H9 (cell line): ENCODE measurements at regions not wholly inside any gene's neighbourhood (a gene's known extent, or its start where the extent isn't known, plus 50 kb on each side); places are given as distances from the start of the nearest gene placed in this dataset.

ENCODE experiments used
- DNase-seq: peaks from one replicate; pipeline ENCODE4 v3.0.0-alpha.2; 2017
- H2AFZ ChIP-seq: one replicate; pipeline ENCODE4 v1.6.1; 2013; ENCODE audit warnings: mild to moderate bottlenecking, low read length, control low read depth, moderate library complexity
- H2AK5ac ChIP-seq: 2 replicates; pipeline ENCODE4 v1.6.1; 2013; ENCODE audit warnings: low read length, control low read depth, mixed read lengths; ENCODE audit not compliant: insufficient read length
- H2BK120ac ChIP-seq: one replicate; pipeline ENCODE4 v1.6.1; 2013; ENCODE audit warnings: low read depth, mild to moderate bottlenecking, low read length, control low read depth, inconsistent platforms; ENCODE audit not compliant: poor library complexity, severe bottlenecking
- H2BK12ac ChIP-seq: 2 replicates; pipeline ENCODE4 v1.6.1; 2013; ENCODE audit warnings: low read length, control low read depth, mixed read lengths, low read depth; ENCODE audit not compliant: insufficient read length
- H2BK15ac ChIP-seq: 2 replicates; pipeline ENCODE4 v1.6.1; 2013; ENCODE audit warnings: low read depth, low read length, control low read depth
- H2BK20ac ChIP-seq: one replicate; pipeline ENCODE4 v1.6.1; 2013; ENCODE audit warnings: low read depth, mild to moderate bottlenecking, low read length, control low read depth, inconsistent platforms; ENCODE audit not compliant: poor library complexity, severe bottlenecking
- H2BK5ac ChIP-seq: 2 replicates; pipeline ENCODE4 v1.6.1; 2013; ENCODE audit warnings: low read length, control low read depth, mixed read lengths; ENCODE audit not compliant: insufficient read length
- H3K14ac ChIP-seq: 2 replicates; pipeline ENCODE4 v1.6.1; 2013; ENCODE audit warnings: low read length, control low read depth; ENCODE audit not compliant: insufficient read depth
- H3K18ac ChIP-seq: 2 replicates; pipeline ENCODE4 v1.6.1; 2013; ENCODE audit warnings: low read depth, mild to moderate bottlenecking, mixed read lengths, low read length, control low read depth; ENCODE audit not compliant: insufficient read length
- H3K23ac ChIP-seq: 2 replicates; pipeline ENCODE4 v1.6.1; 2013; ENCODE audit warnings: low read length, control low read depth, mixed read lengths, low read depth; ENCODE audit not compliant: insufficient read length
- H3K23me2 ChIP-seq: 2 replicates; pipeline ENCODE4 v1.6.1; 2013; ENCODE audit warnings: low read depth, mild to moderate bottlenecking, mixed read lengths, low read length, control low read depth; ENCODE audit not compliant: insufficient read length, poor library complexity, severe bottlenecking
- H3K27ac ChIP-seq: 2 replicates; pipeline ENCODE4 v1.5.1; 2013; ENCODE audit warnings: low read length, control low read depth, mixed read lengths, low read depth; ENCODE audit not compliant: insufficient read length
- H3K27me3 ChIP-seq: 2 replicates; pipeline ENCODE4 v1.6.1; 2013; ENCODE audit warnings: low read length, control low read depth, inconsistent platforms; ENCODE audit not compliant: insufficient read depth
- H3K4ac ChIP-seq: 2 replicates; pipeline ENCODE4 v1.6.1; 2013; ENCODE audit warnings: low read depth, mild to moderate bottlenecking, control low read depth, inconsistent platforms, low read length, moderate library complexity
- H3K4me1 ChIP-seq: 2 replicates; pipeline ENCODE4 v1.6.1; 2013; ENCODE audit warnings: low read length, control low read depth, inconsistent platforms; ENCODE audit not compliant: insufficient read depth
- H3K4me2 ChIP-seq: 2 replicates; pipeline ENCODE4 v1.6.1; 2013; ENCODE audit warnings: low read length, control low read depth, mixed read lengths; ENCODE audit not compliant: insufficient read length, insufficient read depth
- H3K56ac ChIP-seq: 2 replicates; pipeline ENCODE4 v1.6.1; 2013; ENCODE audit warnings: low read depth, mild to moderate bottlenecking, mixed read lengths, low read length, control low read depth; ENCODE audit not compliant: insufficient read length
- H3K79me1 ChIP-seq: 2 replicates; pipeline ENCODE4 v1.6.1; 2013; ENCODE audit warnings: low read depth, mild to moderate bottlenecking, moderate library complexity, low read length, control low read depth, inconsistent platforms; ENCODE audit not compliant: insufficient read depth, poor library complexity, severe bottlenecking
- H3K79me2 ChIP-seq: 2 replicates; pipeline ENCODE4 v1.6.1; 2013; ENCODE audit warnings: low read length, control low read depth, inconsistent platforms; ENCODE audit not compliant: insufficient read depth
- H3K9ac ChIP-seq: 2 replicates; pipeline ENCODE4 v1.6.1; 2013; ENCODE audit warnings: low read length, control low read depth, mixed read lengths; ENCODE audit not compliant: insufficient read length; ENCODE audit errors: extremely low read depth
- H3K9me3 ChIP-seq: one replicate; pipeline ENCODE4 v1.6.1; 2013; ENCODE audit warnings: low read depth, low read length, inconsistent platforms; ENCODE audit not compliant: control insufficient read depth
- H3T11ph ChIP-seq: one replicate; pipeline ENCODE4 v1.6.1; 2013; ENCODE audit warnings: mild to moderate bottlenecking, low read length, control low read depth, inconsistent platforms
- H4K20me1 ChIP-seq: one replicate; pipeline ENCODE4 v1.6.1; 2013; ENCODE audit not compliant: control insufficient read depth, insufficient read length, insufficient read depth
- H4K5ac ChIP-seq: 2 replicates; pipeline ENCODE4 v1.6.1; 2013; ENCODE audit warnings: low read depth, mild to moderate bottlenecking, mixed read lengths, low read length, control low read depth; ENCODE audit not compliant: insufficient read length
- H4K8ac ChIP-seq: replicated peaks from 2 replicates; pipeline ENCODE4 v1.6.1; 2013; ENCODE audit warnings: low read length, control low read depth, mixed read lengths, low read depth; ENCODE audit not compliant: insufficient read length
- H4K91ac ChIP-seq: 2 replicates; pipeline ENCODE4 v1.6.1; 2013; ENCODE audit warnings: low read depth, mild to moderate bottlenecking, moderate library complexity, mixed read lengths, low read length, control low read depth; ENCODE audit not compliant: insufficient read length
- H3K27ac Mint-ChIP-seq, 3 experiments: 2 replicates in 2 of 3; 3 replicates in 1 of 3; pipeline ENCODE4 v1.8.0; 2020 to 2021; ENCODE audit warnings: mixed read lengths in 3 of 3, mild to moderate bottlenecking in 1 of 3, moderate library complexity in 1 of 3
- H3K27me3 Mint-ChIP-seq: 2 replicates; pipeline ENCODE4 v1.8.0; 2021; ENCODE audit warnings: low read depth, mild to moderate bottlenecking, moderate library complexity, mixed read lengths
- H3K36me3 Mint-ChIP-seq, 3 experiments: 2 replicates in 2 of 3; 3 replicates in 1 of 3; pipeline ENCODE4 v1.8.0; 2020 to 2021; ENCODE audit warnings: low read depth in 3 of 3, mixed read lengths in 3 of 3; ENCODE audit not compliant: insufficient read depth in 1 of 3
- H3K4me1 Mint-ChIP-seq, 2 experiments: 2 replicates each; pipeline ENCODE4 v1.8.0; 2020; ENCODE audit warnings: mixed read lengths in 2 of 2
- H3K4me3 Mint-ChIP-seq, 2 experiments: 2 replicates in 1 of 2; 3 replicates in 1 of 2; pipeline ENCODE4 v1.8.0; 2020 to 2021; ENCODE audit warnings: mild to moderate bottlenecking in 2 of 2, mixed read lengths in 2 of 2, moderate library complexity in 1 of 2
- H3K9me3 Mint-ChIP-seq, 2 experiments: 2 replicates in 1 of 2; 3 replicates in 1 of 2; pipeline ENCODE4 v1.8.0; 2020; ENCODE audit warnings: mild to moderate bottlenecking in 2 of 2, mixed read lengths in 2 of 2, moderate library complexity in 1 of 2
- CTCF ChIP-seq: fragments of 200-600 bp; sonication (generic); conservative IDR thresholded peaks from 3 replicates; pipeline ENCODE4 v1.8.0; 2021; ENCODE audit warnings: antibody characterized with exemption, mild to moderate bottlenecking
- WGBS: extraction: QIAGEN DNeasy Blood & Tissue Kit; methylation state at CpG from one replicate; pipeline ENCODE4 v1.1.7; 2013; ENCODE audit warnings: missing lambda C conversion rate, low lambda C conversion rate, mixed read lengths; ENCODE audit not compliant: insufficient read length; ENCODE audit errors: extremely low coverage; 5-methylcytosine and 5-hydroxymethylcytosine counted together

- WGBS = no CpG with 5 or more reads among the region's 1 CpG
- H4K8ac ChIP-seq = no peak overlapping the region
- no peaks in the 10 kb centered on the region for H3K4me1 ChIP-seq
- H2AFZ ChIP-seq = no peak overlapping the region
- H3K4me2 ChIP-seq = no peak overlapping the region
- no peak overlapping the region for H2BK120ac ChIP-seq
- H3K9me3 ChIP-seq = no peaks in the 10 kb centered on the region
- no peaks in the 10 kb centered on the region for H3K27me3 ChIP-seq
- no peak overlapping the region for H3K18ac ChIP-seq
- no peaks in the 10 kb centered on the region for H3K79me1 ChIP-seq
- H2BK12ac ChIP-seq = no peak overlapping the region
- no peak overlapping the region for H2BK20ac ChIP-seq
- Mint-ChIP-seq H3K4me3 (no peak overlapping the region), H3K9me3 (peaks cover 42 to 58% of the 10 kb centered on the region in 2 experiments), H3K36me3 (peaks cover 8 to 41% (median 18%) of the 10 kb centered on the region in 3 experiments; a peak in 6 of 7 replicates), H3K27ac (no peak overlapping the region), H3K27me3 (no peaks in the 10 kb centered on the region), H3K4me1 (no peaks in the 10 kb centered on the region; a peak in 1 of 4 replicates)
- no peak overlapping the region for H3K14ac ChIP-seq
- H4K5ac ChIP-seq = no peak overlapping the region
- H2BK5ac ChIP-seq = no peak overlapping the region
- H3K9ac ChIP-seq = no peak overlapping the region
- H3K4ac ChIP-seq = no peak overlapping the region
- no peak for DNase-seq
- no peak overlapping the region for H3K23ac ChIP-seq
- no peak overlapping the region for H3T11ph ChIP-seq
- no peak overlapping the region for H2AK5ac ChIP-seq
- no peak for TF ChIP-seq CTCF
- H3K79me2 ChIP-seq = no peaks in the 10 kb centered on the region
- no peaks in the 10 kb centered on the region for H4K20me1 ChIP-seq
- H2BK15ac ChIP-seq = no peak overlapping the region
- no peak overlapping the region for H3K56ac ChIP-seq
- no peak overlapping the region for H3K27ac ChIP-seq
- no peaks in the 10 kb centered on the region for H3K23me2 ChIP-seq
- no peak overlapping the region for H4K91ac ChIP-seq
Measured at GRCh38 chr4:138501614-138502013, 259.5 kb upstream of the SLC7A11 start.
